Islet of Langerhans (tissue), 1 donor: ENCODE measurements at regions not wholly inside any gene's neighbourhood (a gene's known extent, or its start where the extent isn't known, plus 50 kb on each side); places are given as distances from the start of the nearest gene placed in this dataset.

Experiments used
- FAIRE-seq: peaks from one replicate; lab custom pipeline; 2011; peaks lifted over from hg19 to GRCh38; lab: Jason Lieb, UNC

DNA sequence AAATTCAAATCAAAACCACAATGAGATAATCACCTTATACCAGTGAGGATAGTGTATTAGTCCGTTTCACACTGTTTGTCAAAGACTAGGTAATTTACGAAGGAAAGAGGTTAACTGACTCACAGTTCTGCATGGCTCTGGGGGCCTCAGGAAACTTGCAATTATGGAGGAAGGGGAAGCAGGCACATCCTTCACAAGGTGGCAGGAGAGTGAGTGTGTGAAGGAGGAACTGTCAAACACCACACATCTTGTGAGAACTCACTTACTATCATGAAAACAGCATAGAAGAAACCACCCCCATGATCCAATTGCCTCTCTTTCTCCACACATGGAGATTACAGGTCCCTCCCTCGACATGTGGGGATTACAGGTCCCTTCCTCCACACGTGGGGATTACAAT lies 54.7 kb upstream of the TRPC5 start:
- no peak for FAIRE-seq
